ENCODE measurements at regions not wholly inside any gene's neighbourhood (a gene's known extent, or its start where the extent isn't known, plus 50 kb on each side); places are given as distances from the start of the nearest gene placed in this dataset.

DNA sequence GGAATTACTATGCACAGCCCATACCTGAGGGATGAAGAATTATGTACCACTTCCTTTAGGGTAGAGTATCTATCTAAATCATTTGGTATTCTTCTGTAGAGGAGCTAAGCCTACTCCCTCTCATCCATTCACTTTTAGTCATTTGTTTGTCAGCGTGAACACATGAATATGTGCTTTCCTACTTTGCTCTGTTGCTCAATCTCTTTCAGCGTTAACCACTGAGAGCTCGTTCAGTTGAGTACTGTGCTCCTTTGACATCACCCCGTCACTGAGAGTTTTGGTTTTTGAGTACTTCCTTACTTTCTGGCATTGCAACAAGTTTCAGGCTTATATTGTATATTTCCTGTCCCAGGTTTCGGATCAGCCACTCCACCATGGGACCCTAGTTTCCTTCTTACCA lies 700.6 kb downstream of the NLGN4X start:
- H3K4me3 Mint-ChIP-seq: no peak overlapping the region
- no peaks in the 10 kb centered on the region for H3K36me3 Mint-ChIP-seq
- no peaks in the 10 kb centered on the region for H3K4me1 Mint-ChIP-seq (ENCODE audit: low read depth)
- H3K9me3 Mint-ChIP-seq (ENCODE audit: low read depth): peaks cover 4% of the 10 kb centered on the region
- no peak overlapping the region for H3K27ac Mint-ChIP-seq
- no peaks in the 10 kb centered on the region for H3K27me3 Mint-ChIP-seq

DNA sequence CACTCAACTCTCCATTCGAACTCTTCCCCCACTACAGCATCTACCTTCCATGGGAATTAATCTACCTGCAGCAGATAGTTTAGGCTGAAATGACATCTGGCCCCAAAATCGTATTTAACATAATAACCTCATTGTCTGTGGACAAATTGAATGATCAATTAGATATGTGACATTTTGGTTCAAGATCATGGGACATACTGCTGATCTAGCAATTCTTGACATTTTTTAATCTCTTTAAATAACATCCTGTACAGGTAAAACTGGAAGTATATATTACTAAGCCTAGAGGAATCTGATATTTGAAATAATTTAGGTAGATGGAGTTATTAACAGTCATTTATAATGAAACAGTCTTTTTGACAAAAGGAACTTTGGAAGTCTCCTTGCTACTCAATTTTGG lies 702.5 kb downstream of the NLGN4X start:
- Mint-ChIP-seq H3K4me1 (ENCODE audit: low read depth) (no peaks in the 10 kb centered on the region), H3K27me3 (no peaks in the 10 kb centered on the region), H3K36me3 (no peaks in the 10 kb centered on the region), H3K4me3 (no peak overlapping the region), H3K9me3 (ENCODE audit: low read depth) (peaks cover 4% of the 10 kb centered on the region), H3K27ac (no peak overlapping the region)

GRCh38 chrX:5490786-5491563 lies 737.7 kb downstream of the NLGN4X start:
- H3K27me3 Mint-ChIP-seq: no peaks in the 10 kb centered on the region

GRCh38 chrX:5474282-5474681 lies 754.4 kb downstream of the NLGN4X start:
- Mint-ChIP-seq H3K9me3 (ENCODE audit: low read depth) (peaks cover 9% of the 10 kb centered on the region), H3K27ac (no peak overlapping the region), H3K27me3 (no peaks in the 10 kb centered on the region), H3K4me1 (ENCODE audit: low read depth) (no peaks in the 10 kb centered on the region), H3K4me3 (no peak overlapping the region), H3K36me3 (no peaks in the 10 kb centered on the region)

More at GRCh38 chrX:5490786-5491563, 737.7 kb downstream of the NLGN4X start:
- peaks cover 3% of the 10 kb centered on the region for H3K9me3 Mint-ChIP-seq (ENCODE audit: low read depth)
- H3K27ac Mint-ChIP-seq: no peak overlapping the region
- no peak overlapping the region for H3K4me3 Mint-ChIP-seq
- no peaks in the 10 kb centered on the region for H3K4me1 Mint-ChIP-seq (ENCODE audit: low read depth)
- H3K36me3 Mint-ChIP-seq: no peaks in the 10 kb centered on the region

DNA sequence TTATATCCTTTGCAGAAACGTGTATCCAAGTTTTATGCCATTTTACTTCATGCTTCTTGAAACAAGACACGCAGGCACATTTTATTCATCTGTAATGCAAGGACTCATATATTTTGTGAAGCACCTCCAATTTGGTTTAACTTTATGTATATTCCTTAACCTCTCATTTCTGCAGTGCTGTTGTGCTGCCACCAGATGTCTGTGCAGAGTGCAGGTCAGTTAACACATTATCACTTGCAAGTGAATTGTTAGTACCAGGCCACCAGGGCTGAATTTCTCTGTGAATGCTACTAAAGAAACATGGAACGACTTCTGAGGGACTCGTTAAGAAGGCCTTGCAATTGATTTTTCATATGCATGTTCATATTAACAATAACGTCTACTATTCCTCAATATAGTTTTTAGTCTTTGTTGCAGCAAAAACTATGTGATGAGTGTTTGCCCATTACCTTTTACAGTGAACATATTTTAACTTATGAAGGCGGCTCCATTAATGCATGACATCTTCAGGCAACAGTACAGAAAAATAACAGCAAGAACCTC lies 770.3 kb downstream of the NLGN4X start:
- Mint-ChIP-seq H3K4me3 (no peak overlapping the region), H3K27ac (no peak overlapping the region), H3K36me3 (no peaks in the 10 kb centered on the region), H3K4me1 (ENCODE audit: low read depth) (no peaks in the 10 kb centered on the region), H3K9me3 (ENCODE audit: low read depth) (no peaks in the 10 kb centered on the region), H3K27me3 (no peaks in the 10 kb centered on the region)

DNA sequence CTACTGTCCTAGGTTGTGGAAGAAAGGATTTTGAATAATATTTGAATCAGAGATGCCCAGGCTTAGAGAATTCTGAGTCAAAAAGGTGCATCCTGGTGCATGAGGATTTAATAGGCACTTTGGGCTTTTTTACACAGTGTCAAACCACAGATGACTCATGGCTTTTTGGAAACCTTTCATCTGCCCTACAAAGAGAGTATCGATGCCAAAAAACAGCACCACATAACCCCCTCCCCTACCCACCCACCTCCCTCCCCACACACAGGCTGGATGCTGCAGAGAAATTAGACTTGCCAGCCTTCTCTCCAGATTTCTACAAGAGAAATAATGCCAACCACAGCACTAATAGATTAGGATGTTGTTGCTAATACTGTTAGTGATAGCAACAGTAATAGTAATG lies 779.3 kb downstream of the NLGN4X start:
- Mint-ChIP-seq H3K4me1 (ENCODE audit: low read depth) (no peaks in the 10 kb centered on the region), H3K36me3 (no peaks in the 10 kb centered on the region), H3K9me3 (ENCODE audit: low read depth) (no peaks in the 10 kb centered on the region), H3K4me3 (no peak overlapping the region), H3K27ac (no peak overlapping the region), H3K27me3 (no peaks in the 10 kb centered on the region)

- no peak overlapping the region for H3K27ac Mint-ChIP-seq
- H3K27me3 Mint-ChIP-seq: no peaks in the 10 kb centered on the region
- no peaks in the 10 kb centered on the region for H3K36me3 Mint-ChIP-seq
- peaks cover 4% of the 10 kb centered on the region for H3K9me3 Mint-ChIP-seq (ENCODE audit: low read depth)
- no peaks in the 10 kb centered on the region for H3K4me1 Mint-ChIP-seq (ENCODE audit: low read depth)
- no peak overlapping the region for H3K4me3 Mint-ChIP-seq
These were observed 796.8 kb downstream of the NLGN4X start for GRCh38 chrX:5431823-5432222.

GRCh38 chrX:5425119-5425518 lies 803.5 kb downstream of the NLGN4X start:
- H3K4me3 Mint-ChIP-seq: no peak overlapping the region
- no peaks in the 10 kb centered on the region for H3K9me3 Mint-ChIP-seq (ENCODE audit: low read depth)
- no peaks in the 10 kb centered on the region for H3K27me3 Mint-ChIP-seq
- H3K36me3 Mint-ChIP-seq: no peaks in the 10 kb centered on the region
- H3K4me1 Mint-ChIP-seq (ENCODE audit: low read depth): no peaks in the 10 kb centered on the region
- H3K27ac Mint-ChIP-seq: no peak overlapping the region

DNA sequence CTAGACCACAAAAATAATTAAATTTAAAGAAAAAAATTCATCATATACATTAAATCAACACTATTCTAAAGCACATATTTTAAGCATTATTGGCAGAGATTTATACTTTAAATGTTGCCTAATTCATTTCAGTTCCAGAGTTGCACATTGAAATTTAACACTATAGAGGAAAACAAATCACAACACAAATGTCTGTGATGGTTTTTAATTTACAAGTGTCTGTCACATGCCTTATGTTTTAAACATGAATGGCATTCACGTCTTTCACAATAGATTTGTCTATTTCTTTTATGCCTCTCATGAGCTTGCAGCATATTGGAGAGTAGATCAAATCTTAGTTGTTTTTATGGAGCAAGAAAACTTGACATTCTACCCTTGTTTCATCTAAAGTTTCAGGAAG lies 811.3 kb downstream of the NLGN4X start:
- Mint-ChIP-seq H3K27ac (no peak overlapping the region), H3K27me3 (no peaks in the 10 kb centered on the region), H3K4me1 (ENCODE audit: low read depth) (no peaks in the 10 kb centered on the region), H3K36me3 (no peaks in the 10 kb centered on the region), H3K9me3 (ENCODE audit: low read depth) (no peaks in the 10 kb centered on the region), H3K4me3 (no peak overlapping the region)

DNA sequence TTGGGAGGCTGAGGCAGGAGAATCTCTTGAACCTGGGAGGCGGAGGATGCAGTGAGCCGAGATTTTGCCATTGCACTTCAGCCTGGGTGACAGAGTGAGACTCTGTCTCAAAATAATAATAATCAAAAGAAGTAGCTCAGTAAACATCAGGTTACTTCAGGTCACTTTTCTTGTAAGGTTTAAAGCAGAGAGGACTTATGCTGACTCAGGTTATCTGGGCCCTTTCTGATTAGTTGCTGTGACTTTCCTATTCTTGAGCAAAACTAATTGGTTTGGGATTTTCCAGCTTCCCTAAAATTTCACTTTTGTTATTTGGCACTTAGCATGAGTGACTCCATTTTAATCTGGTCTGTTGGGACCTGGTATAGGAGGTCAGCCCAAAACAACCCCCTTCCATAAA lies 812.9 kb downstream of the NLGN4X start:
- no peaks in the 10 kb centered on the region for H3K27me3 Mint-ChIP-seq

DNA sequence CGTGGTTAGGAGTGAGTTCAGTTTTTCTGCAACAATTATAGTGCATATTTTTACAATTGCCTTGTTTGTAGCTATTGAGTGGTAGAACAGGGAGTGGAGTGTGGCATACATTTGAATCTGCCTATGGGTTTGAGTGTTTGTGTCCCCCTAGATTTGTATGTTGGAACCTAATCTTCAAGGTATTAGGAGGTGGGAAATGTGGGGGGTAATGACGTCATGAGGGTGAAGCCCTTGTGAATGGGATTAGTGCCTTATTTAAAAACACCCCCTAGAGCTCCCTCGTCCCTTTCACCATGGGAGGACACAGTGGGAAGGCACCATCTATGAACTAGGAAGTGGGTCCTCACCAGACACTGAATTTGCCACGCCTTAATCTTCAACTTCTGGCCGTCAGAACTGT lies 819.6 kb downstream of the NLGN4X start:
- Mint-ChIP-seq H3K27me3 (no peaks in the 10 kb centered on the region), H3K4me1 (ENCODE audit: low read depth) (no peaks in the 10 kb centered on the region), H3K4me3 (no peak overlapping the region), H3K36me3 (no peaks in the 10 kb centered on the region), H3K9me3 (ENCODE audit: low read depth) (no peaks in the 10 kb centered on the region), H3K27ac (no peak overlapping the region)

More for the DNA sequence above, 812.9 kb downstream of the NLGN4X start:
- no peaks in the 10 kb centered on the region for H3K4me1 Mint-ChIP-seq (ENCODE audit: low read depth)
- H3K4me3 Mint-ChIP-seq: no peak overlapping the region
- no peaks in the 10 kb centered on the region for H3K36me3 Mint-ChIP-seq
- H3K9me3 Mint-ChIP-seq (ENCODE audit: low read depth): no peaks in the 10 kb centered on the region
- no peak overlapping the region for H3K27ac Mint-ChIP-seq

- Mint-ChIP-seq H3K27me3 (no peaks in the 10 kb centered on the region), H3K4me3 (no peak overlapping the region), H3K9me3 (ENCODE audit: low read depth) (no peaks in the 10 kb centered on the region), H3K27ac (no peak overlapping the region), H3K4me1 (ENCODE audit: low read depth) (no peaks in the 10 kb centered on the region), H3K36me3 (no peaks in the 10 kb centered on the region)
These were observed 826.2 kb downstream of the NLGN4X start for GRCh38 chrX:5402461-5402860.

GRCh38 chrX:5399403-5399802 lies 829.3 kb downstream of the NLGN4X start:
- Mint-ChIP-seq H3K36me3 (no peaks in the 10 kb centered on the region), H3K27me3 (no peaks in the 10 kb centered on the region)

DNA sequence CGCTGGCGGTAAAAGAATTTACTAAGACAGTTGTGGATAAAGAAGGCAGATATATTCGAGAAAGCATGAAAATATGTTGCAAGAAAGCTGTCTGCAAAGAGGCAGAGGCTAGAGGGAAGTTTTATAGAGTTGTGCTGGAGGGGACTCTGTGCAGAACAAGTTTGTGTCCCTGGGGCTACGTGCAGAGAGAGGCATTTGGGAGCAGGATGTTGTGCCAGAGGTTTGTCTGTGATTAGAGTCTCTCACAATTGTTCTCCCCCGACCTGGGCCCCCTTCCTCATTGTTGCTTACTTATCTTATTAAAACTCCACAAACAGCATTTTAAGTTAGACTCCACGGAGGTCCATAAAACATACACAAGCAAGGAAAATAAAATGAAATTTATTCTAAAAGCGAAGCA lies 831.3 kb downstream of the NLGN4X start:
- Mint-ChIP-seq H3K4me3 (no peak overlapping the region), H3K4me1 (ENCODE audit: low read depth) (no peaks in the 10 kb centered on the region), H3K27ac (no peak overlapping the region), H3K36me3 (no peaks in the 10 kb centered on the region), H3K9me3 (ENCODE audit: low read depth) (peaks cover 4% of the 10 kb centered on the region), H3K27me3 (no peaks in the 10 kb centered on the region)

More at GRCh38 chrX:5399403-5399802, 829.3 kb downstream of the NLGN4X start:
- Mint-ChIP-seq H3K27ac (no peak overlapping the region), H3K9me3 (ENCODE audit: low read depth) (peaks cover 4% of the 10 kb centered on the region), H3K4me3 (no peak overlapping the region), H3K4me1 (ENCODE audit: low read depth) (no peaks in the 10 kb centered on the region)

GRCh38 chrX:5390376-5390775 lies 838.3 kb downstream of the NLGN4X start:
- no peak overlapping the region for H3K27ac Mint-ChIP-seq
- H3K9me3 Mint-ChIP-seq (ENCODE audit: low read depth): peaks cover 4% of the 10 kb centered on the region
- no peaks in the 10 kb centered on the region for H3K4me1 Mint-ChIP-seq (ENCODE audit: low read depth)
- H3K36me3 Mint-ChIP-seq: no peaks in the 10 kb centered on the region
- H3K4me3 Mint-ChIP-seq: no peak overlapping the region
- no peaks in the 10 kb centered on the region for H3K27me3 Mint-ChIP-seq

- H3K27me3 Mint-ChIP-seq: no peaks in the 10 kb centered on the region
- H3K36me3 Mint-ChIP-seq: no peaks in the 10 kb centered on the region
- H3K4me1 Mint-ChIP-seq (ENCODE audit: low read depth): no peaks in the 10 kb centered on the region
- H3K4me3 Mint-ChIP-seq: no peak overlapping the region
- no peaks in the 10 kb centered on the region for H3K9me3 Mint-ChIP-seq (ENCODE audit: low read depth)
- no peak overlapping the region for H3K27ac Mint-ChIP-seq
These were observed 840.6 kb downstream of the NLGN4X start for GRCh38 chrX:5388087-5388486.
